B cell (primary cell): ENCODE measurements at regions not wholly inside any gene's neighbourhood (a gene's known extent, or its start where the extent isn't known, plus 50 kb on each side); places are given as distances from the start of the nearest gene placed in this dataset.

Experiments
- EZH2 ChIP-seq: IDR thresholded peaks from 2 replicates; pipeline ENCODE4 v1.6.1; 2012; ENCODE audit warnings: borderline replicate concordance, low read depth, mild to moderate bottlenecking, moderate library complexity, low read length; ENCODE audit not compliant: insufficient read depth, poor library complexity, severe bottlenecking
- TF ChIP-seq, protein P1 (sequence below): fragments of 200-600 bp; IDR thresholded peaks from one replicate; pipeline ENCODE4 v1.8.0; 2022; ENCODE audit warnings: antibody characterized with exemption, mild to moderate bottlenecking

DNA sequence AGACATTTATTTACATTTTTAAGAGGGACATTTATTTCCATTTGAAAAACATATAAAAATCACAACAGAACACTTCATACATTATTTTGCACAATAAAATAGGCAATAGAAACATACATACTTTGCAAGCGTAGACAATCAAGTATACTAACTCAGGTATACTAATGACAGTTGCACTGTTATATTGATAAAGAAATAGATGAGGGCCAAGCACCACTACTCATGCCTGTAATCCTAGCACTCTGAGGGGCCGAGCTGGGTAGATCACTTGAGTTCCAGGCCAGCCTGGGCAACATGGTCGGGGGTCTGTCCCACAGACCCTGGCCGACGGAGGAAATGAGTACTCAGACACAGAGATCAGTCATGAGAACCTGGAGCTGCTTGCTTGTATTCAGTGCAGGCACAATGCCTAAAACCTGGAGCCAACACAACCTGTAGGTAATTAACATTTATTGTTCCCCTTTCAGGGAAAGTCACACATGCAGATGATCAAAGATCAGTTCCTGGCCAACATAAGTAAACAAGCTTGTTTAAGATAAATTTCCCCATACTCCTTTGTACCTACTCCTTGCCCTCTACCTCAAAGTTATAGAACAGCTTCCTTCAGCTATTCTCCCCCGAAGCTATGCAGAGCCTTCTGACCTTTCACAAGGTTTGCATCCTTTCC lies 1960.2 kb downstream of the SUCLG1 start:
- TF ChIP-seq, protein P1, sequence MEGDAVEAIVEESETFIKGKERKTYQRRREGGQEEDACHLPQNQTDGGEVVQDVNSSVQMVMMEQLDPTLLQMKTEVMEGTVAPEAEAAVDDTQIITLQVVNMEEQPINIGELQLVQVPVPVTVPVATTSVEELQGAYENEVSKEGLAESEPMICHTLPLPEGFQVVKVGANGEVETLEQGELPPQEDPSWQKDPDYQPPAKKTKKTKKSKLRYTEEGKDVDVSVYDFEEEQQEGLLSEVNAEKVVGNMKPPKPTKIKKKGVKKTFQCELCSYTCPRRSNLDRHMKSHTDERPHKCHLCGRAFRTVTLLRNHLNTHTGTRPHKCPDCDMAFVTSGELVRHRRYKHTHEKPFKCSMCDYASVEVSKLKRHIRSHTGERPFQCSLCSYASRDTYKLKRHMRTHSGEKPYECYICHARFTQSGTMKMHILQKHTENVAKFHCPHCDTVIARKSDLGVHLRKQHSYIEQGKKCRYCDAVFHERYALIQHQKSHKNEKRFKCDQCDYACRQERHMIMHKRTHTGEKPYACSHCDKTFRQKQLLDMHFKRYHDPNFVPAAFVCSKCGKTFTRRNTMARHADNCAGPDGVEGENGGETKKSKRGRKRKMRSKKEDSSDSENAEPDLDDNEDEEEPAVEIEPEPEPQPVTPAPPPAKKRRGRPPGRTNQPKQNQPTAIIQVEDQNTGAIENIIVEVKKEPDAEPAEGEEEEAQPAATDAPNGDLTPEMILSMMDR = no peak
- no peak for TF ChIP-seq EZH2
